Fibroblast of skin of scalp (primary cell): ENCODE measurements at regions not wholly inside any gene's neighbourhood (a gene's known extent, or its start where the extent isn't known, plus 50 kb on each side); places are given as distances from the start of the nearest gene placed in this dataset.

Source experiments
- DNase-seq: peaks from one replicate; pipeline ENCODE4 v3.0.0-alpha.2; 2013

DNA sequence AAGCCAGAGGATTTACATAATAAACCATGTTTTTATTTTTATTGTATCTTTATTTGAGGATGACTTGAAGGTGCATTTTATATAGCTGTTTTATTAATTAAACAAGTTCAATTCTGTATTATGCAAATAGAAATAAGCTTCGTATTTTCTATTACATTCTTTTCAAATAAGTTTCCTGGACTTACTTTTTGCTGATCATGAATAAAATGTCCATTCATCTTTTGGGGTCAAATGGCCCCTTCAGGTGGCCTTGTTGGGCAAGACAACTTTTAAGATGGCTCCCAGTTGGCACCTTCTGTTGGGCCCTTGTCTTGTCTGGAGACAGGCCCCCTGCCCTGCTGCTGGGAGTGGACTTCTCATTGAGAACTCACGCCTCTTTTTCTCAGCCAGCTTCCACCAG is 654.6 kb upstream of the NOX3 start:
- no peak for DNase-seq

DNA sequence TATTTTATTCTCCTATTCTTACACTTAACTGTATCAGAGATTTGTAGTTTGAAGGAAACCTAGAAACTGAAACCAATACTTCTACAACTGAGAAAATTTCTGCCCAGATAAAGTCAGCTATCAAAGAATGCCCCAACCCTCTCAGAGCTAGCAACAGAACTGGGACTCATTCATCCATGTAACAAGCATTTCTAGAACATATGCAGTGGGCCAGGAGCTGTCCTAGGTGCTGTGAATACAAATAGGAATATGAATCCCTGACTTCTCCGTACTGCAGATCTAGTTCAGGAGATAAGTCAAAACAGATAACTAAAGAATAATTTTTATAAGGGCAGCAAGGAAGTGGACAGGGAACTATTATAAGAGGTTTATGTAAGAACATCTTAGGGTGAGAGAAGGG is 654.1 kb upstream of the NOX3 start:
- peak; percentile 3 for DNase-seq

DNA sequence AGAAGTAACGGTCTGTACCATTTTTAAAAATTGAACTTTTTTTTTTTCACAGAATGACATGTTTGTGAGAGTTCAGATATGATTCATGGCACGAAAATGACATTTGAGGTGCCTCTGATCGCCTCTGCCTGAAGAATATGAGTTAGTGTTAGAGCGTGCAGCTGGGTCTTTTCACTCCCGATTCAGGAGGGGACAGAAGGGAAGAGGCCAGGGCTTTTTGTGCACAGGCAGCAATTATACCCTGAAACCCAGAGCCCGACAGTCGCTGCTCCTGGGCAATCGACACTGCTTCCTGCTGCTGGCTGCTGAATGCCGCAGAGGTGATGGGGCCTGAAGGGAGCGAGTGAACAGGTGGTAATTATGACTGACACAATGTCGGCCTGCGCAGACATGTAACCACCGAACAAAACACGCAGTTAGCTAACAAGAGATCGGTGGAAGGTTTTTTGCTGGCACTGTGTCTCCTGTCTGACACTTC is 652.0 kb upstream of the NOX3 start:
- DNase-seq: no peak

DNA sequence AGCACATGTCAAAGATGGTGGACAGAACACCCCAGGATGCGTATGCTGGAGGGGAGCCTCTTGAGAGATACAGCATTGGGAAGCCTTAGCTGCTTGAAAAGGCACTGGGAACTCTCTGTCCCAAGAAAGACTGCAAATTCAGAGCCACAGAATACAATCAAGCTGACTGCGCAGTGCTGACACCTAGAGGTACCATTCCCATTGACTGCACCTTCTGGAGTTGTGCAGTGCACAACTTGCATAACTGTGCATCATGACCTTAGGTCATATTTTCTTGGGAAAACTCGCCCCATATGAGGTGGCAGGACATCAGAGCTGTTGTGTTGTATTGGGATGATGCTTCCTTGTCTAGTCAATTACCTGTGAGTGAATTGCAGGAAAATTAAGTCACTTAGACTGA is 646.5 kb upstream of the NOX3 start:
- peak; percentile 9 for DNase-seq

DNA sequence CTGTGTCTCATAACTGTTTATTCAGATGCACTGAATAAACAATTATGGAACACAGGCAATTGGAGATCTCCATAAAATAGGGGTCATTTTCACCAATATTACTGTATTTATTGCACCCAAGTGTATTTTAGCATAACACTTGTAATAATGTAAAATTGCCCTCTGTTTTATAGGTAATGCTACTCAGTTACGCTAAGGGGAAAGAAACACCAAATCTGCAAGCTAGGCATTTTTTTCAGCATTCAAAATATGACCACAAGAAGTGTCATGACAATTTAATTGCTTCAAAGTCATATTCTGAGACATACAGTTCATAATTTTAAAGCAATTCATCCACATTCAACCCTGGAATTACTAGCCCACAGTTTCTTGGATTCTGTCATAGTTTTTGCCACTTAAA is 643.2 kb upstream of the NOX3 start:
- no peak for DNase-seq

DNA sequence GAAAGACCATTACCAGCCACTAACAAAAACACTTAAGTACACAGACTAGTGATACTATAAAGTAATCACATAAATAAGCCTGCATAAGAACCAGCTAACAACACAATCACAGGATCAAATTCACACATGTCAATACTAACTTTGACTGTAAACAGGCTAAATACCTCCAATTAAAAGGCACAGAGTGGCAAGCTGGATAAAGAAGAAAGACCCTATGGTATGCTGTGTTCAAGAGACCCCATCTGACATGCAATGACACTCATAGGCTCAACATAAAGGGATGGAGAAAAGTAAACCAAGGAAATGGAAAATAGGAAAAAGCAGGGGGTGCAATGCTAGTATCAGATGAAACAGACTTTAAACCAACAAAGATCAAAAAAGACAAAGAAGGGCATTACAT is 631.8 kb upstream of the NOX3 start:
- no peak for DNase-seq

DNA sequence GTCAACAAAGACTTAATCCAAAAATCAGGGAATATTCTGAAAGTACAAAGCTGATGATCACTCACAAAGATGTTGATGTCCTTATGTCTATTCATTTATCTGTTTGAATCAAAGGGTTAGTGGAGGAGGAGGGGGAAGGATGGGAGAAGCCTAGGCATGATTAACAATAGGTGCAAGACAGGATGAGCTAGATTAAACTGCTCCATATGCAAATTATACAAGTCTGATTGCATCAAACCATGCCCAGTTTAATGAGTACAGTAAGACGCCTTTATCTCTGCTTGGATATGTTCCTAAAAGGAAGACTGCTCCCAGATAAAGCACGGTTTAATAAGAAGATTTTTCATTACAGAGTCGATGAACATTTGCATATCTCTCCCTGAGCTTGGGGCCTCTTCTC is 626.4 kb upstream of the NOX3 start:
- no peak for DNase-seq

DNA sequence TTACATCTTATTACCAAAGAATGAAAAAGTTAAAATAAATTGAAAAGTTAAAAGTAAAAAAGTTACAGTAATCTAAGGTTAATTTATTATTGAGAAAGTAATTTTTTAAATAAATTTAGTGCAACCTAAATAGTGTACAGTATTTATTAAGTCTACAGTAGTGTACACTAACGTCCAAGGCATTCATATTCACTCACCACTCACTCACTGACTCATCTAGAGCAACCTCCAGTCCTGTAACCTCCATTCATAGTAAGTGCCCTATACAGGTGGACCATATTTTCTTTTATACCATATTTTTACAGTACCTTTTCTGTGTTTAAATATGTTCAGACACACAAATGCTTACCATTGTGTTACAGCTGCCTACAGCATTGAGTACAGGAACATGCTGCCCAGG is 624.7 kb upstream of the NOX3 start:
- DNase-seq: no peak

DNA sequence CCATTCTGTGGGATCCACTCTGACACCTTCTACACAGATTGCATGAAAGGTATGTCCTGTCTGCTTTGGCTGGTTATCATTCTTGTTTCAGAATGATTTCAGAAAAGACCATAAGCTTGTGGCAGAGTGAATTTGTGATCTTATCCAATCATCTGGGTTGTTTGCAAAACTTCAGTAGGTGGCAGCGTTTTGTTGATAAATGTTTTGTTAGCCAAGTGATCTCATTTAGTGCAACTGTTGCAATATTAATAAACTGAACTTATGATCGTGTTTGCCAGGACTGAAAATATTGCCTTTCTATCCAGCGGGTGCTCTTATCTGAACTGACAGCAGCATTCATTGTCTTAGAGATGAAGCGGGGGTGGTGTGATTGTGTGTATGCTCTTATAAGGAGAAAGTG is 613.2 kb upstream of the NOX3 start:
- peak; percentile 12 for DNase-seq

DNA sequence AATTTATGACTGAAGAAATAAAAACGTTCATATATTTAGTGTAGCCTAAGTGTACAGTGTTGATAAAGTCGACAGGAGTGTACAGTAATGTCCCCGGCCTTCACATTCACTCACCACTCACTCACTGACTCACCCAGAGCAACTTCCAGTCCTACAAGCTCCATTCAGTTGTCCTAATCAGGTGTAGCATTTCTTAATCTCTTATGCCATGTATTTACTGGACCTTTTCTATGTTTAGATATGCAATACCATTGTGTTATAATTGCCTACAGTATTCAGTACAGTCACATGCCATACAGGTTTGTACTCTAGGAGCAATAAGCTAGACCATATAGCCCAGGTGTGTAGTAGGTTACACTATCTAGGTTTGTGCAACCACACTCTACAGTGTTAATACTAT is 610.2 kb upstream of the NOX3 start:
- DNase-seq: no peak

DNA sequence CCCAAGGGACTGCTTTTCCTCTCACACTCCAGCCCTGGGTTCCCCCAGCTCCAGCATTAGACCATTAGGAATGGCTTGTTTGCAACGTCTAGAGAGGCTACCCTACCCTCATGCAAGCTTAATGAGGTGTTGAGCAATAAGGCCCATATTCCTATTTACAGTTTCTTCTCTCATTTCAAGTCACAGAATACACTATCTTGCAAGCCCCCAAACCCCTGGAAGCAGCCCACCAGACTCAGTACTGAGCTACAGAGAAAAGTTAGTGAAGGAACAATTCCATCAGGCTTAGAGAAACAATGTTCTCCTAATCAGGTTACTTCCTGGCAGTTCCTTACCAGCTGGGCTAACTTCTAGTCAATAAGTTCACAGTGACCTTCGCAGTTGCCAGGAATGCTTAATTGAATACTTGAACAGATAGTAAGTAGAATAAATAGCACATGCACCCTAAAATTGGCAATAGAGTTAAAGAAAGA is 606.5 kb upstream of the NOX3 start:
- DNase-seq: no peak

DNA sequence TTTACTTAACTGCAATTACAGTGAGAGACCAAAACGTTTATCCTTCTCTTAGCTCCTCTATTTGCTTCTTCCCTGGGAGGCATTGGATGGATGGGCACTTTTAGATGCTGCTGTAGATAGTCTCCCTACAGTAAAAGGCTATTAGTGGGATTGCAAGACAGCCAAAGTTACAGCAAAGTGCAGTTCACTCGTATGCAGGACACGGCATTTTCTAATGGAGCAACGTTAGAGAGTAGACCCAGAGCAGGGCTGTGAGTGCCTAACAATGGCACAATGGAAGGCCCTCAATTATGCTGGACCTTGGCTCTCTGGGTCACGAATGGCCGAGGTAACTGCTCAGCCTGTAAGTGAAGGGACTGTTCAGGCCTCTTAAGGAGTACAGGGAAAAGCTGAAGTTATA is 605.8 kb upstream of the NOX3 start:
- no peak for DNase-seq

DNA sequence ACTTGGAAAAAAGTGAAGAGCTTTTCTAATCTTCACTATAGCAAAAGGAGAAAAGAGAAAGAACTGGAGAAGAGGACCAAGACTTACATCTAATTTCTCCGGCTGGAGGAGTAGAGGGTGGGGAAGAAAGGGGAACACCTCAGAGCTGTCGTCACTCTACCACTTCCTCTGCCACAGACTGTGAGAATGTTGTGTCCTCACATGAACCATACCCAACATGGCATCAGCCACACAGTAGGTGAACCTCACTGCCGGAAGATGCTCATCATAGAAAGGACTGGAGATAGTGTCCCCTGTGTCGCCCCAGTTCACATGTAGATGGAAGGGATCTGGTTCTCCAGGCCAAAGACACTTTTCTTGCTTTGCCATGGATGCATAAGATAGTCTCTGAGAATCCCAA is 604.4 kb upstream of the NOX3 start:
- no peak for DNase-seq

DNA sequence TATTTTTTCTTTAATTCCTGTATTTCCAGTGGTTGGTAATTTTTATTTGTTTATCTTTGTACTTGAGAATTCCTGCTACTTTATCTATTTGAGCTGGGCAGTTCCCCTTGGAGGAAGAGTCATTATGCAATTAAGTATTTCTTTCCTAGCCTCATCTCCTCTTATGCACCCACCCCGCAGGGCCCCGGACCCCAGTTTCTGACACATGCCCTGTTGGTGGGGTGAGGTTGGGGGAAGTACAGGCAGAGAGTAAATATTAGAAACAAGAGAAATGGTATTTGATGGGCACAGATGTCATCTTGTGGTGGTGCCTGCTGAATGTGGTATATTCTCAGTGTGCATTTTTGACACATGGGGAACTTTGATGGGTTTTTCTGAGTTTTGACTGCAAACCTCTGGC is 602.7 kb upstream of the NOX3 start:
- DNase-seq: no peak

DNA sequence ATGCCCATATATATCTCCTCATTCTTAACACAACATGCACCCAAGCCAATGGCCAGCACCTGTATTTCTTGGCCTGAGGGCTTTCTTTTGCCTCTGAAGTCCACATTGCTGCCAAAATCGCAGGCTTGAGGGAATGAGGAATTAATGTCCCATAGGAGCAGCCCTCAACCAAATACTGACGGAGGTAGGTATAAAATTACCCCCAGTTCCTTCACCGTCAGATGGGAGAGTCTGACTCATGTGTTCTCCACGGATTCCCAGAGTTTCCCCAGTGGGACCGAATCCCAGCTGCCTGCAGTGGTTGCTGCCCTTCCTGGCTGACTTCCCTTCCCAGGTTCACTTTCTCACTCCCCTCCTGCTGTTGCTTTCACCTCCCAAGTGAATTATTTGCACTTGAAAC is 602.2 kb upstream of the NOX3 start:
- no peak for DNase-seq

DNA sequence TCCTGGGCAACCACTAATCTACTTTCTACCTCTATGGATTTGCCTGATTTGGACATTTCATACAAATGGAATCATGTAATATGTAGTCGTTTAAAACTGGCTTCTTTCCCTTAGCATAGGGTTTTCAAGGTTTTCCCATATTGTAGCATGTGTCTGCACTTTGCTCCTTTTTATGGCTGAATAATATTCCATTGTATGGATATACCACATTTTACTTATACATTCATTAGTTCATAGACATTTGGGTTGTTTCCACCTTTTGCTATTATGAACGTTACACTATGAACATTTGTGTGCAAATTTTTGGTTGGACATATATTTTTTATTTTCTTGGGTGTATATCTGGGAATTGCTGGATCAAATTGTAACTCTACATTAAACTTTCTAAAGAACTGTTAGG is 600.4 kb upstream of the NOX3 start:
- DNase-seq: no peak

DNA sequence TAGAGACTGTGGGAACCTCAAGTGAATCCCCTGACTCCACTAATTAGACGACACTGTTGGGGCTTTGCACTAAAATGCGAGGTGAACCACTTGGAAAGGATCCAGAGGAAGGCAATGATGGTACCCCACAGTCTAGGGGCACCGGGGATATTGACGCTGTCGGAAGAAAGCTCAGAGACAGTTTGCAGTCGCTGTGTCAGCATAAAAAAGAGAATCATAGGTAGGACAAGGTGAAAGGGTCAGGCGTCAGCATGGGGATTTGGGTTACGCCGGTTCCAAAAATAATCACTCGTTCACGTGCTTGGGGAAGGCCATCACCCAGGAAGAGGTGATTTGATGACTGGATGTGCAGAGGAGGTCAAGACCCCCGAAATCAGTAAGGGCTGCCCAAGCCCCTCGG is 598.0 kb upstream of the NOX3 start:
- no peak for DNase-seq

DNA sequence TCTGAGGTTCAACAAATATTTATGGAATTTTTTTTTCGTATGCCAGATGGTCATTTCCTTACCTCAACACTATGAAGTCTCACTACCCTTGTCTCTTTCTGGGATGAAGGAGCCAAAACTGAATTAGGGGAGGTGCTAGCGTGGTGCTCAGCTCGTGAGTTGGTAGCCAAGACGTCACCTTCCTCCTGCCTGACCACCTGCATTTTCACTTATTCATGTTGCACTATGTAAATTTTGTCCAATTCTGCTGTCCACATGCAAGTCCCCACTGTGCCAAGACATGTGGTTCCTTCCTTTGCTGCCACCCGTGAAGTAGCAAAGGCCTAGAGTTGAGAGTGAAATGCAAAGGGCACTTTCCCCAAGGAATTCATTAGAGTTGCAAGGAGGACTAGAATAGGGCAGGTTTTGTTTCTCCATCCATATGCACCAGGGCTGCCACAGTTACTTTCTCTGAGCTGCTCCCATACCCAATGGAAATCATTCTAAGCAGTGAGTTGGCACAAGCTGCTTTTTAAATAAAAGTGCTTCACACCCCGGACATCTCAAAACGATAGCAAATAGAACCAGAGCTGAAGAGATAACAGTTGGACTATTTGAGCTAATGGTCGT is 591.3 kb upstream of the NOX3 start:
- DNase-seq: no peak

DNA sequence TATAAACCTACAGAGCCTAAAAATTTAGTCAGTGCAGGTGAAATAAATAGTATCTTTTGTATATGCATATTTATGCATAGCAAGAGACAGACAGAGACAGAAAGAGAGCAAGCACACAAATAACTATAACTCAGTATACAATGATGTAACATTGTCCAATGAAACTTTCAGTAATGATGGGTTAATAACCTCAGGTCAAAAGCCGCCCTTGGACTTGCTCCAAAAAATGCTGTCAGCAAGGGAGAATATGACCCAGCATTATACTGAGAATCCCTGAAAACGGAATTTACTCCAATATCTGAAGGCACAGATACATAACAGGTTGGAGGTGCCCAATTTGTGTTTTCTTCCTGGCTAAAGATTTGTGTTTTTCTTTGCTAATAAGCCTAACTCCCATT is 590.6 kb upstream of the NOX3 start:
- DNase-seq: no peak

DNA sequence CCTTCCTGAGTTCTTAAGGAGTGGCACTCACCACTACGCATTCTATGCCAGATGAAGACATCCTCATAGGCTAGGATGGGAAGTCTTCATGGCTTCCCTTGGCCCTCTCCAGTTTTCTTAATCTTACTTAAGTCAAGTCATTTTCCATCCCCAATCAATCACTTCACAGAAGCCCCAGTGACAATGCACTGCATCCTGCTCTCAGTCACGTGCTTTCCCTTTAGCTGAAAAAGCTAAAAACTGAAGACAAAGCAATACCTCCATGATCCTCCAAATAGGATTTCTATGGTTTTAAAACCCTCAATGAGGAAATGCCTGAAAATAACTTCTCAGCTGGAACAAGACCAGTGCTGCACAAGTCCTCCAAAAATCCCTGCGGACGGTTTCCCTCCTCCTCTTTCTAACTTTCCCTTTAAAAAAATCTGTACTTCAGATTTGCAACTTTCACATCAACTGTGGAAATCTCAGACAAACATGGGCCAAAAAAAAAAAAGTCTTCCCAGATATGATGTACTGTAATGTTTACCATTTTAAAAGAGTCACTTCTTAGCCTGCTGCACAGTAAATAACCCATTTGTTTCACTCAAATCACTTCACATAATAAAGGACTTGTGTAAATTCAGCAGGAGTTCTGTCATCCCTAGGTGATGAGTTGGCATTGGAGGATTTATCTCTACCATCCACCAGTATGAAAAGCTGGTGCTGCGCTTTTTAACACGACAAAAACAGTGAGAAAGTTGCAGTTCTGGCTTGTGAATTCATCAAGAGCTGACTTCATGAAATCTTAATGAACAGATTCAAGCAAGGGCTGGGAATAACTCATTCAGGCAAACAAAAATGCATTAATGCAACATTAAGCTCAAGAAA is 590.0 kb upstream of the NOX3 start:
- DNase-seq: no peak

DNA sequence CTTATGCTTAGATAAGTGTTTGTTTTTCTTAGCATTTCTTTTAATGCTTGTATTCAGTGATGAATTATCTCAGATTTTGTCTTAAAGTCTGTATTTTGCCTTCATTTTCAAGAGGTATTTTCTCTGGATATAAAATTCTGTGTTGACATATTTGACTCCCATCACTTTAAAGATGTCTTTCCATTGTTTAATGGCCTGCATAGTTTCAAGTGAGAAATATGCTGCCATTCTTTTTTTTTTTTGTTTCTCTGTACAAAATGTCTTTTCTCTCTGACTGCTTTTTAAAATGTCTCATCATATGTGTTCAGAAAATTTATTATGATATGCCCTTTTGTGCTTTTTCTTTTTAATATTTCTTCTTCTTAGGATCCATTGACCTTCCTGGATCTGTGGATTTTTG is 578.0 kb upstream of the NOX3 start:
- no peak for DNase-seq

DNA sequence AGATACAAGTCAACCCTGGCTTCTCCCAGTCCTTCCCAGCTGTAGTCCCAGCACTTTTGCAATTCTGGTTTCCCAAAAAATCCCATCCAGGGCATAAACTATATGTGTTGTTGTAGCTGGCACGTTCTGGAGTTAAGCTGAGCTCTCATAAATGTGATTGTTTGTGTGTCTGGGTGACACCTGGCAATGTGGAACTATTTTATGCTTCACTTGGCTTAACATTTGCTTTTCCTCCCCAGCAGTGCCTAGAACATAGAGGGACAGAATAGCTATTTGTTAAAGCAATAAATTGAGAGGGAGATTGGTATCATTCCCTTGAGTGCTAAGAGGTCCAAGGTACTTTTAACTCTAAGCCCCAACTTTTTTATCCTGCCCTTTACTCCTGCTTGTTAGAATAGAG is 575.9 kb upstream of the NOX3 start:
- no peak for DNase-seq

DNA sequence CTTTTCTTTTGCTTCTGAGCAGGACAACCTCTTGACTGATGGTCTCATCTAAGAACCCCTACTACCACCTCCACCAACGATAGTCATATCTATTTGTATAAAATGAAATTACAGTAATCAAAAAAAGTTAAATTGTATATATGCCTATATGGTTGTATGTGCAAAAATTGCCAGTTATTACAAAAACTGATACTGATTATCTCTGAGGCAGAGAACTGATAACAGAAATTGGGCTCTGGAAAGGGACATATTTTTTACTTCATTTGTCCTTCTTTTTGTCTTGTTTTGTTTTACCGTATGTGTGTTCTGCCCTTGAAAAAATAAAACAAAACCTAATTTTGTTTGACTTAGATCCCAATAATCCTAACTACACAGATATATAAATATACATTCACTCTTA is 574.4 kb upstream of the NOX3 start:
- DNase-seq: no peak

DNA sequence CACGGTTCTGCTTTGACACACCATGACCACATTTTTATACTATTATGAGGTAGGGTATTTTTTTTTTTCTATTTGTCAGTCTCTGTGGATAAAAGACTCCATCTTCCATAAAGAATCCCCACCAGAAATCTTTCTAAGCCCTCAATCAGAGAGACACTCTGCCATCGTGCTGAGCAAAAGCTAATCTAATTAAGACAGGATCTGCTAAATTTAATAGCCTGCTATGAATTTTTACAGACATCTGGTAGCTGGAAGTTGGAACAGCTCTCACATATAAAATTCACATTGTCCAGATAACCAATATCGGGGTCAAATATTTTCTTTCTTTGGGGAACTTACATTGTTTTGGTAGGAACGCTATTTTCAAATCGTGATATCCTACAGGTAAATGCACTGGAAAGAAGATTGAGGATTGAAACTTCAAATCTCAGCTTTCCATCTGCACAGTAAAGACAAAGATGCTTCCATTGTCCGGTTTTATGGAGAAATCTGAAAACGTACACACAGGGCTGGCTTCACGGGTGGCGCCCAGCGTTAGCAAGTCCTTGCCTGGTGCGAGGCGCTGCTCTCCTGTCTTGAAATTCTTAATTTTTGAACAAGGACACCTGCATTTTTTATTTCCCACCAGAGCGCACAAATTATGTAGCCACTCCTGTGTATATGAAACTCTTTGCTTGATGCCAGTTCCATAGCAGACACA is 573.8 kb upstream of the NOX3 start:
- DNase-seq: no peak
